HK-2 (cell line): ENCODE measurements at regions not wholly inside any gene's neighbourhood (a gene's known extent, or its start where the extent isn't known, plus 50 kb on each side); places are given as distances from the start of the nearest gene placed in this dataset.

ENCODE experiments used
- DNase-seq: peaks from one replicate; pipeline ENCODE4 v3.0.0-alpha.2; 2018; ENCODE audit not compliant: unreplicated experiment

- DNase-seq = no peak
These were observed 83.3 kb upstream of the PCGF5 start for GRCh38 chr10:91137011-91137643.

- DNase-seq = no peak
These were observed 82.6 kb upstream of the PCGF5 start for GRCh38 chr10:91137822-91138221.

- DNase-seq = no peak
These were observed 79.4 kb upstream of the PCGF5 start for GRCh38 chr10:91140995-91141549.

GRCh38 chr10:91144961-91145360 lies 75.5 kb upstream of the PCGF5 start:
- no peak for DNase-seq

GRCh38 chr10:91146146-91146545 lies 74.3 kb upstream of the PCGF5 start:
- DNase-seq = no peak

- no peak for DNase-seq
These were observed 70.9 kb upstream of the PCGF5 start for GRCh38 chr10:91149550-91149949.

GRCh38 chr10:91150631-91151030 lies 69.8 kb upstream of the PCGF5 start:
- no peak for DNase-seq

- no peak for DNase-seq
These were observed 67.0 kb upstream of the PCGF5 start for GRCh38 chr10:91153508-91153907.

GRCh38 chr10:91154842-91155241 lies 65.6 kb upstream of the PCGF5 start:
- DNase-seq = no peak

GRCh38 chr10:91156196-91156595 lies 64.3 kb upstream of the PCGF5 start:
- no peak for DNase-seq

GRCh38 chr10:91159254-91159783 lies 61.1 kb upstream of the PCGF5 start:
- DNase-seq = no peak

GRCh38 chr10:91162050-91162494 lies 58.4 kb upstream of the PCGF5 start:
- peak; percentile 51 for DNase-seq

- peak; percentile 68 for DNase-seq
These were observed 57.8 kb upstream of the PCGF5 start for GRCh38 chr10:91162495-91163268.

GRCh38 chr10:91163269-91163868 lies 57.1 kb upstream of the PCGF5 start:
- peak; percentile 67 for DNase-seq

GRCh38 chr10:91163869-91164474 lies 56.5 kb upstream of the PCGF5 start:
- DNase-seq = peak; percentile 77

GRCh38 chr10:91164520-91165065 lies 55.9 kb upstream of the PCGF5 start:
- DNase-seq = no peak

- no peak for DNase-seq
These were observed 53.1 kb upstream of the PCGF5 start for GRCh38 chr10:91167406-91167805.

GRCh38 chr10:91170418-91170817 lies 50.0 kb upstream of the PCGF5 start:
- DNase-seq = no peak
